Tibial artery (tissue), 4 donors: ENCODE measurements at regions not wholly inside any gene's neighbourhood (a gene's known extent, or its start where the extent isn't known, plus 50 kb on each side); places are given as distances from the start of the nearest gene placed in this dataset.
"Not testable (repeated sequence)": the region's sequence is repeated elsewhere in the genome, so short reads cannot be mapped to it uniquely, and the experiment has no call there.

ENCODE experiments used
- DNase-seq, 2 donors: peaks; one replicate each; pipeline ENCODE4 v3.0.0-alpha.2; 2019
- H3K27ac ChIP-seq, 2 donors: fragments of 200-600 bp; sonication (generic) in 1 of 2; 1 replicate in 1 of 2; 2 replicates in 1 of 2; pipeline ENCODE4 v1.5.1; 2018 to 2019; ENCODE audit warnings: mild to moderate bottlenecking in 1 of 2
- H3K27me3 ChIP-seq, 2 donors: fragments of 200-600 bp; sonication (generic) in 1 of 2; one replicate each; pipeline versions ENCODE4 v1.5.1 to v1.6.0; 2016 to 2019
- H3K36me3 ChIP-seq, 3 donors: fragments of 200-600 bp; sonication (generic) in 2 of 3; one replicate each; pipeline ENCODE4 v1.5.1; 2016 to 2019; ENCODE audit warnings: mild to moderate bottlenecking in 2 of 3
- H3K4me1 ChIP-seq, 4 donors: fragments of 200-600 bp; sonication (generic) in 2 of 4; 1 replicate in 3 of 4; 2 replicates in 1 of 4; pipeline ENCODE4 v1.5.1; 2016 to 2019
- H3K4me3 ChIP-seq, 2 donors: fragments of 200-600 bp; sonication (generic) in 1 of 2; 1 replicate in 1 of 2; 2 replicates in 1 of 2; pipeline ENCODE4 v1.5.1; 2018 to 2019; ENCODE audit warnings: mild to moderate bottlenecking in 2 of 2
- H3K9me3 ChIP-seq, 3 donors: fragments of 200-600 bp; sonication (generic) in 1 of 3; one replicate each; pipeline ENCODE4 v1.5.1; 2016 to 2019
- intact Hi-C: fragments of 100-400 bp; cut with DNase I; formaldehyde crosslinking; loops from one replicate; pipeline ENCODE4 v1.15.0; 2023; ENCODE audit warnings: low total_unique reads
- TF ChIP-seq, protein P1 (sequence below), 2 experiments: fragments of 200-600 bp in 1 of 2; fragments of 450-650 bp in 1 of 2; IDR thresholded peaks; one replicate each; pipeline ENCODE4 v1.5.1; 2017 to 2019; ENCODE audit warnings: antibody characterized with exemption in 2 of 2, mild to moderate bottlenecking in 1 of 2, moderate library complexity in 1 of 2

DNA sequence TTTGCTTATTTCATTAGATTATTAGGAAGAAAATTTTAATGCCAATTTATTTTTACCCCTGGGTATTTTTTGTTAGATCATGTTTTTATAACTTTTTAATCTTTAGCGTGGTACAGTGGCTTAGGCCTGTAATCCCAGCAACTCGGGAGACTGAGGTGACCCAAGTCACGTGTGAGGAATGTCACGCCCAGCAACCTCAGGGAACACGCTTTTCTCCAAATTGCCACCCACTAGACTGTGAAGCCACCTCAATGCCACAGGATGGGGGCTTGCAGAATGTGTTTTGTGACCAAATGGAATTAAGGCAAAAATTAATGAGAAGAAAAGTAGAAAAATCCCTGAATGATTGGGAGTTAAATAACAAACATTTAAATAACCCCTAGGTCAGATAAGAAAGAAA lies 141.8 kb downstream of the LAT start:
- Histone ChIP-seq H3K4me3 (no peak overlapping the region), H3K9me3 (no peaks in the 10 kb centered on the region), H3K27me3 (peaks cover 0 to 8% of the 10 kb centered on the region in 2 donors), H3K4me1 (peaks cover 0 to 22% (median 13%) of the 10 kb centered on the region in 4 donors), H3K27ac (no peak overlapping the region), H3K36me3 (no peaks in the 10 kb centered on the region)
- DNase-seq: no peak
- TF ChIP-seq, protein P1, sequence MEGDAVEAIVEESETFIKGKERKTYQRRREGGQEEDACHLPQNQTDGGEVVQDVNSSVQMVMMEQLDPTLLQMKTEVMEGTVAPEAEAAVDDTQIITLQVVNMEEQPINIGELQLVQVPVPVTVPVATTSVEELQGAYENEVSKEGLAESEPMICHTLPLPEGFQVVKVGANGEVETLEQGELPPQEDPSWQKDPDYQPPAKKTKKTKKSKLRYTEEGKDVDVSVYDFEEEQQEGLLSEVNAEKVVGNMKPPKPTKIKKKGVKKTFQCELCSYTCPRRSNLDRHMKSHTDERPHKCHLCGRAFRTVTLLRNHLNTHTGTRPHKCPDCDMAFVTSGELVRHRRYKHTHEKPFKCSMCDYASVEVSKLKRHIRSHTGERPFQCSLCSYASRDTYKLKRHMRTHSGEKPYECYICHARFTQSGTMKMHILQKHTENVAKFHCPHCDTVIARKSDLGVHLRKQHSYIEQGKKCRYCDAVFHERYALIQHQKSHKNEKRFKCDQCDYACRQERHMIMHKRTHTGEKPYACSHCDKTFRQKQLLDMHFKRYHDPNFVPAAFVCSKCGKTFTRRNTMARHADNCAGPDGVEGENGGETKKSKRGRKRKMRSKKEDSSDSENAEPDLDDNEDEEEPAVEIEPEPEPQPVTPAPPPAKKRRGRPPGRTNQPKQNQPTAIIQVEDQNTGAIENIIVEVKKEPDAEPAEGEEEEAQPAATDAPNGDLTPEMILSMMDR (IDR thresholded peaks at IDR 0.05): no peak
- intact Hi-C loops: no loop called here

DNA sequence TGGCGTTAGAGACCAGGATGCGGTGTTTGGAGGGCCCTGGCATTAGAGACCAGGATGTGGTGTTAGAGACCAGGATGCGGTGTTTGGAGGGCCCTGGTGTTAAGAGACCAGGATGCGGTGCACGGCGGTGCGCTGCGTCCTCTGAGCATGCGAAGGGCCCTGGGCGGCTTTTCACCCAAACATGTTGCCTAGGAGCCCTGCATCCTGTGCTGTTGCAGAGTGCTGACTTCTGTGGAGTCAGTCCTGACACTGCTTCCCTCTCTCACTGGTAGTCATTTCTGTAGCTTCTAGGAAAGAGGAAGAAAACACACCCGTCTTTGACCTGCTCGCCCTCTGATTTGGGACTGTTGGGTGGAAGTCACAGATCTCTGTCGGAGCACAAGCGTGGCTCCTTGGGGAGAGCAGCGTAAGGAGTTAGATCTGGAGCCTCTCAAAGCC lies 141.2 kb downstream of the LAT start:
- Histone ChIP-seq H3K9me3 (no peaks in the 10 kb centered on the region), H3K27ac (no peak overlapping the region), H3K4me3 (no peak overlapping the region), H3K27me3 (peaks cover 0 to 8% of the 10 kb centered on the region in 2 donors), H3K4me1 (peaks cover 0 to 17% (median 10%) of the 10 kb centered on the region in 4 donors), H3K36me3 (no peaks in the 10 kb centered on the region)
- no peak for DNase-seq
- TF ChIP-seq, protein P1 (IDR thresholded peaks at IDR 0.05): no peak
- intact Hi-C loops: no loop called here

DNA sequence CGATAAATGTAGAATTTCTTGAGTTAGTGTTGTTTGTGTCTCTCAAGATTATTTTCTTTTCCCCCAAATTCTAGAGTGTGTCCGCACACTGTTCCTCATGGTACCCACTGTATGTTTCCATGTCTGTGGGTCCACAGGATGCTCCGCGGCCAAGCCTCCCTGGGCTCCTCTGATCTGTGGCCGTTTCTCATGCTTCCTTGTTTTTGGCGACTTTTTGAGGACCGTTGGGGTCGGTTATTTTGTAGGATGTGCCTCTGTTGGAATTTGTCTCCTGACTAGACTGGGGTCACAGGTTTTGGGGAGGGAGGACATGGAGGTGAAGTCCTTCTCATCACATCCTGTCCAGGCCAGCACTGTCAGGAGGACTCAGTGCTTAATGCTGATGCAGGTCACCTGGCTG lies 140.0 kb downstream of the LAT start:
- Histone ChIP-seq H3K9me3 (no peaks in the 10 kb centered on the region), H3K27ac (no peak overlapping the region), H3K4me3 (no peak overlapping the region), H3K36me3 (no peaks in the 10 kb centered on the region), H3K27me3 (peaks cover 0 to 3% of the 10 kb centered on the region in 2 donors), H3K4me1 (peaks cover 0 to 9% (median 4%) of the 10 kb centered on the region in 4 donors)
- intact Hi-C loops: no loop called here
- no peak for DNase-seq
- TF ChIP-seq, protein P1 (IDR thresholded peaks at IDR 0.05): no peak

DNA sequence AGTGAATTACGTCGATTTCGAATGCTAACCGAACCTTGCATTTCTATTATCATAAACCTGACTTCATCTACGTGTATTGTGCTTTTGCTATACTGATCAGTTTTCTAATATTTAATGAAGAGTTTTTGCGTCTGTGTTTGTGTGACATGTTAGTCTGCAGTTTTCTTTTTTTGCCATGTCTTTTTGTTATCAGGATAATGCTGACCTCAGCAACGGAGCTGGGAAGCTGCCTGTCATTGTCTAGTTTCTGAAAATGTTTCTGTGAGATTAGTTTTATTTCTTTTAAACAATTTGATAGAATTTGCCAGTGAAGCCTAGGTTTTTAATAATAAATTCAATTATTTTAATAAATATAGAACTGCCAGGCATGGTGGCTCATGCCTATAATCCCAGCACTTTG lies 139.3 kb downstream of the LAT start:
- H3K9me3 ChIP-seq, DNase-seq, intact Hi-C loops, H3K36me3 ChIP-seq, H3K27me3 ChIP-seq, H3K4me3 ChIP-seq, H3K4me1 ChIP-seq, H3K27ac ChIP-seq: not testable (repeated sequence)

DNA sequence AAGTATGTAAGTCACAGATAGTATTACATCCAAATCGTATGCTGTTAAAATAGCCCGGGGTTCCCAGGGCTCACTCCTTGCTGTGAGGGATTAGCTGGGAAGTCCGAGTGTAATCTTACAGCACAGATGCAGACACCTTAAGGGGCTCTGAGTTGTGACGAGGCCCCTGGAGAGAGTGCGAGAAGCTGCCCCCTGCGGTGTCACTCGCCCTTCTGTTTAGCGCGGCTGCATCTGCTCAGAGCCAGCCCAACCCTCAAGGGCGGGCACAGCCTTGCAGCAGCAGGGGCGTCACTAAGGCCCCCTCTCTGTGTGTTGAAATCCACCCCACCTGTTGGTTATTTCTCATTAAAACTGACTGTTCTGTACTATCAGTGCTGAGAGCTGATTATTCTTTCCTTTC lies 135.8 kb downstream of the LAT start:
- H3K4me3 ChIP-seq, H3K4me1 ChIP-seq, DNase-seq, H3K27me3 ChIP-seq, intact Hi-C loops, H3K27ac ChIP-seq, H3K36me3 ChIP-seq, H3K9me3 ChIP-seq: not testable (repeated sequence)

DNA sequence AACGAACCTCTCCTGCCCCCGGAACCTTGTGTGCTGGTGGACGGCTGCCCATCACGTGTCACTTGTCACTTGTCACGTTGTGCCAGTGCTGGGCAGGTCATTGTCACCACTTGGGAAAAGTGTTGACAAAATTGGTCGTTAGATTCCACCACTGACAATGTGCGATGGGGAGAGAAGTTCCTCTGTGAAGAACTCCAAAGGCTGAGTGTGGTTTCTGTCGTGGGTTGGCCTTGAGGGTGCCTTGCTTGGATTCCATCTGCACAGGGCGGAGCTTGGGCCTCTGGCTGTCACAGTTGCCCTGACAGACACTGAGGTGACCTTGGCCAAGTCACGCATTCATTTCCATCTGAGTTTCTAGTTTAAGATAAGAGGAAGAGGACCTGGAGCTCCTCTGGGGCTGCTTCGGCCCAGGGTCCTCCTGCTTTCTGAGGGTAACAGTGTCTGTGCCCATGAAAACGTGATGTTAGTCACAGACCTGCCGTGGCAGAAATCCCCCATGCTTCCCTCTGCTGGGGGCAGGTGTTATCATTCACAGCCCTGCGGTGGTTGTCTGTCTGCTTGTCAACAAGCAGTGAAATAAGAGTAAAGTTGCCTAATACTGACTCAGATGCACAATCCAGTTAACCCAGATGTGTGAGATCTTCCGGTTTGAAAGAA lies 133.6 kb downstream of the LAT start:
- not testable (repeated sequence) for DNase-seq

DNA sequence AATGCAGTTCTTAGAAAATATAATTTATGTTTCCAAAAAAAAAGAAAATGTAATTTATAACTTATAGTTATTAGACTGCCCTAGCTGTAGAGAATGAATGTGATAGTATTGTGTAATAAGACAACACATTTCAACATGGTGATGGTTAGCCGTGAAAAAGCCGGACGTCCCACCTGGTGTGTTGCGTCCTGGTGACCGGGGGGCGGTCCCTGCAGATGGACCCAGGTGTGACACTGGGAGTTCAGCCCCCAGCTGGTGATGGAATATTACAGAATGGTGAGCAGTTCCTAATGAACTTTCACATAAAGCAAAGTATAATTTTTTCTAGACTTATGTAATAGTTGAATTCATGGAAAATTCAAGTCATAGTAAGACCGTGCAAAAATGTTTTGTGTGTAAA lies 132.8 kb downstream of the LAT start:
- Histone ChIP-seq H3K9me3 (no peaks in the 10 kb centered on the region), H3K4me1 (peaks cover 0 to 6% (median 2%) of the 10 kb centered on the region in 4 donors), H3K27me3 (no peaks in the 10 kb centered on the region), H3K36me3 (no peaks in the 10 kb centered on the region), H3K4me3 (no peak overlapping the region), H3K27ac (no peak overlapping the region)
- TF ChIP-seq, protein P1 (IDR thresholded peaks at IDR 0.05): no peak
- intact Hi-C loops: no loop called here
- no peak for DNase-seq

More for the DNA sequence above, 133.6 kb downstream of the LAT start:
- H3K27ac ChIP-seq, H3K9me3 ChIP-seq, intact Hi-C loops, H3K36me3 ChIP-seq, H3K4me1 ChIP-seq, H3K27me3 ChIP-seq, H3K4me3 ChIP-seq: not testable (repeated sequence)
